ENCODE measurements at regions not wholly inside any gene's neighbourhood (a gene's known extent, or its start where the extent isn't known, plus 50 kb on each side); places are given as distances from the start of the nearest gene placed in this dataset.

GRCh38 chr2:188096910-188097309, 194.8 kb upstream of the GULP1 start:
- no peak overlapping the region for H3K4me3 ChIP-seq (ENCODE audit: low read depth, low read length)

GRCh38 chr2:188102881-188103280, 188.8 kb upstream of the GULP1 start:
- Histone ChIP-seq H3K4me3 (ENCODE audit: low read depth, low read length) (no peak overlapping the region), H3K27ac (ENCODE audit: low read depth, low read length) (no peak overlapping the region), H3K36me3 (ENCODE audit: control insufficient read depth, insufficient read depth, low read length) (no peaks in the 10 kb centered on the region), H3K9me3 (ENCODE audit: control insufficient read depth, insufficient read depth, low read length) (no peaks in the 10 kb centered on the region), H3K27me3 (ENCODE audit: control insufficient read depth, insufficient read depth, low read length) (no peaks in the 10 kb centered on the region), H3K4me1 (ENCODE audit: control insufficient read depth, insufficient read depth, low read length) (no peaks in the 10 kb centered on the region)
- 81% methylated on average over 6 of the region's 6 CpGs for WGBS (ENCODE audit: insufficient coverage)
- DNase-seq (ENCODE audit: low read depth in 4 of 6, low spot score in 6 of 6): no peak

More at GRCh38 chr2:188096910-188097309, 194.8 kb upstream of the GULP1 start:
- H3K36me3 ChIP-seq (ENCODE audit: control insufficient read depth, insufficient read depth, low read length): no peaks in the 10 kb centered on the region
- 89% methylated on average over 3 of the region's 3 CpGs for WGBS (ENCODE audit: insufficient coverage)
- no peak for DNase-seq (ENCODE audit: low read depth in 4 of 6, low spot score in 6 of 6)
- H3K4me1 ChIP-seq (ENCODE audit: control insufficient read depth, insufficient read depth, low read length): no peaks in the 10 kb centered on the region
- H3K9me3 ChIP-seq (ENCODE audit: control insufficient read depth, insufficient read depth, low read length): no peaks in the 10 kb centered on the region
- H3K27me3 ChIP-seq (ENCODE audit: control insufficient read depth, insufficient read depth, low read length): no peaks in the 10 kb centered on the region
- H3K27ac ChIP-seq (ENCODE audit: low read depth, low read length): no peak overlapping the region

- Histone ChIP-seq H3K27ac (ENCODE audit: low read depth, low read length) (no peak overlapping the region), H3K27me3 (ENCODE audit: control insufficient read depth, insufficient read depth, low read length) (no peaks in the 10 kb centered on the region), H3K9me3 (ENCODE audit: control insufficient read depth, insufficient read depth, low read length) (no peaks in the 10 kb centered on the region), H3K36me3 (ENCODE audit: control insufficient read depth, insufficient read depth, low read length) (no peaks in the 10 kb centered on the region), H3K4me1 (ENCODE audit: control insufficient read depth, insufficient read depth, low read length) (no peaks in the 10 kb centered on the region), H3K4me3 (ENCODE audit: low read depth, low read length) (no peak overlapping the region)
- no peak for DNase-seq (ENCODE audit: low read depth in 4 of 6, low spot score in 6 of 6)
- WGBS (ENCODE audit: insufficient coverage): 83% methylated on average over 1 of the region's 1 CpG
Observed at GRCh38 chr2:188114014-188114413, 177.7 kb upstream of the GULP1 start.

GRCh38 chr2:188117706-188118105, 174.0 kb upstream of the GULP1 start:
- H3K4me1 ChIP-seq (ENCODE audit: control insufficient read depth, insufficient read depth, low read length): no peaks in the 10 kb centered on the region
- 100% methylated on average over 1 of the region's 2 CpGs for WGBS (ENCODE audit: insufficient coverage)
- no peak overlapping the region for H3K27ac ChIP-seq (ENCODE audit: low read depth, low read length)
- H3K9me3 ChIP-seq (ENCODE audit: control insufficient read depth, insufficient read depth, low read length): no peaks in the 10 kb centered on the region
- no peak overlapping the region for H3K4me3 ChIP-seq (ENCODE audit: low read depth, low read length)
- no peak for DNase-seq (ENCODE audit: low read depth in 4 of 6, low spot score in 6 of 6)
- no peaks in the 10 kb centered on the region for H3K36me3 ChIP-seq (ENCODE audit: control insufficient read depth, insufficient read depth, low read length)
- no peaks in the 10 kb centered on the region for H3K27me3 ChIP-seq (ENCODE audit: control insufficient read depth, insufficient read depth, low read length)

- Histone ChIP-seq H3K4me3 (ENCODE audit: low read depth, low read length) (no peak overlapping the region), H3K36me3 (ENCODE audit: control insufficient read depth, insufficient read depth, low read length) (no peaks in the 10 kb centered on the region), H3K27ac (ENCODE audit: low read depth, low read length) (no peak overlapping the region), H3K4me1 (ENCODE audit: control insufficient read depth, insufficient read depth, low read length) (no peaks in the 10 kb centered on the region), H3K9me3 (ENCODE audit: control insufficient read depth, insufficient read depth, low read length) (no peaks in the 10 kb centered on the region), H3K27me3 (ENCODE audit: control insufficient read depth, insufficient read depth, low read length) (no peaks in the 10 kb centered on the region)
- no CpG with 5 or more reads among the region's 1 CpG for WGBS (ENCODE audit: insufficient coverage)
- no peak for DNase-seq (ENCODE audit: low read depth in 4 of 6, low spot score in 6 of 6)
Observed at GRCh38 chr2:188118431-188118830, 173.2 kb upstream of the GULP1 start.

GRCh38 chr2:188119112-188119838, 172.4 kb upstream of the GULP1 start:
- DNase-seq (ENCODE audit: low read depth in 4 of 6, low spot score in 6 of 6): no peak
- Histone ChIP-seq H3K27me3 (ENCODE audit: control insufficient read depth, insufficient read depth, low read length) (no peaks in the 10 kb centered on the region), H3K9me3 (ENCODE audit: control insufficient read depth, insufficient read depth, low read length) (no peaks in the 10 kb centered on the region), H3K4me1 (ENCODE audit: control insufficient read depth, insufficient read depth, low read length) (no peaks in the 10 kb centered on the region), H3K27ac (ENCODE audit: low read depth, low read length) (no peak overlapping the region), H3K4me3 (ENCODE audit: low read depth, low read length) (no peak overlapping the region), H3K36me3 (ENCODE audit: control insufficient read depth, insufficient read depth, low read length) (no peaks in the 10 kb centered on the region)
- 92% methylated on average over 2 of the region's 5 CpGs for WGBS (ENCODE audit: insufficient coverage)

GRCh38 chr2:188122985-188123384, 168.7 kb upstream of the GULP1 start:
- no peaks in the 10 kb centered on the region for H3K9me3 ChIP-seq (ENCODE audit: control insufficient read depth, insufficient read depth, low read length)
- no peaks in the 10 kb centered on the region for H3K27me3 ChIP-seq (ENCODE audit: control insufficient read depth, insufficient read depth, low read length)
- H3K4me3 ChIP-seq (ENCODE audit: low read depth, low read length): no peak overlapping the region
- H3K27ac ChIP-seq (ENCODE audit: low read depth, low read length): no peak overlapping the region
- DNase-seq (ENCODE audit: low read depth in 4 of 6, low spot score in 6 of 6): no peak
- H3K36me3 ChIP-seq (ENCODE audit: control insufficient read depth, insufficient read depth, low read length): no peaks in the 10 kb centered on the region
- no peaks in the 10 kb centered on the region for H3K4me1 ChIP-seq (ENCODE audit: control insufficient read depth, insufficient read depth, low read length)

GRCh38 chr2:188129677-188130076, 162.0 kb upstream of the GULP1 start:
- DNase-seq (ENCODE audit: low read depth in 4 of 6, low spot score in 6 of 6): no peak
- Histone ChIP-seq H3K4me3 (ENCODE audit: low read depth, low read length) (no peak overlapping the region), H3K4me1 (ENCODE audit: control insufficient read depth, insufficient read depth, low read length) (no peaks in the 10 kb centered on the region), H3K36me3 (ENCODE audit: control insufficient read depth, insufficient read depth, low read length) (no peaks in the 10 kb centered on the region), H3K27me3 (ENCODE audit: control insufficient read depth, insufficient read depth, low read length) (no peaks in the 10 kb centered on the region), H3K9me3 (ENCODE audit: control insufficient read depth, insufficient read depth, low read length) (no peaks in the 10 kb centered on the region), H3K27ac (ENCODE audit: low read depth, low read length) (no peak overlapping the region)
- WGBS (ENCODE audit: insufficient coverage): no CpG with 5 or more reads among the region's 4 CpGs

GRCh38 chr2:188130317-188130716, 161.4 kb upstream of the GULP1 start:
- Histone ChIP-seq H3K4me1 (ENCODE audit: control insufficient read depth, insufficient read depth, low read length) (no peaks in the 10 kb centered on the region), H3K27me3 (ENCODE audit: control insufficient read depth, insufficient read depth, low read length) (no peaks in the 10 kb centered on the region), H3K4me3 (ENCODE audit: low read depth, low read length) (no peak overlapping the region), H3K36me3 (ENCODE audit: control insufficient read depth, insufficient read depth, low read length) (no peaks in the 10 kb centered on the region), H3K9me3 (ENCODE audit: control insufficient read depth, insufficient read depth, low read length) (no peaks in the 10 kb centered on the region), H3K27ac (ENCODE audit: low read depth, low read length) (no peak overlapping the region)
- no peak for DNase-seq (ENCODE audit: low read depth in 4 of 6, low spot score in 6 of 6)

GRCh38 chr2:188131281-188131680, 160.4 kb upstream of the GULP1 start:
- H3K27ac ChIP-seq (ENCODE audit: low read depth, low read length): no peak overlapping the region
- H3K27me3 ChIP-seq (ENCODE audit: control insufficient read depth, insufficient read depth, low read length): no peaks in the 10 kb centered on the region
- H3K36me3 ChIP-seq (ENCODE audit: control insufficient read depth, insufficient read depth, low read length): no peaks in the 10 kb centered on the region
- no peaks in the 10 kb centered on the region for H3K9me3 ChIP-seq (ENCODE audit: control insufficient read depth, insufficient read depth, low read length)
- H3K4me3 ChIP-seq (ENCODE audit: low read depth, low read length): no peak overlapping the region
- no peaks in the 10 kb centered on the region for H3K4me1 ChIP-seq (ENCODE audit: control insufficient read depth, insufficient read depth, low read length)
- no peak for DNase-seq (ENCODE audit: low read depth in 4 of 6, low spot score in 6 of 6)
- no CpG with 5 or more reads among the region's 1 CpG for WGBS (ENCODE audit: insufficient coverage)

Data from spinal cord (tissue), 9 donors.